ENCODE measurements at regions not wholly inside any gene's neighbourhood (a gene's known extent, or its start where the extent isn't known, plus 50 kb on each side); places are given as distances from the start of the nearest gene placed in this dataset.
"Not testable (repeated sequence)": the region's sequence is repeated elsewhere in the genome, so short reads cannot be mapped to it uniquely, and the experiment has no call there.

DNA sequence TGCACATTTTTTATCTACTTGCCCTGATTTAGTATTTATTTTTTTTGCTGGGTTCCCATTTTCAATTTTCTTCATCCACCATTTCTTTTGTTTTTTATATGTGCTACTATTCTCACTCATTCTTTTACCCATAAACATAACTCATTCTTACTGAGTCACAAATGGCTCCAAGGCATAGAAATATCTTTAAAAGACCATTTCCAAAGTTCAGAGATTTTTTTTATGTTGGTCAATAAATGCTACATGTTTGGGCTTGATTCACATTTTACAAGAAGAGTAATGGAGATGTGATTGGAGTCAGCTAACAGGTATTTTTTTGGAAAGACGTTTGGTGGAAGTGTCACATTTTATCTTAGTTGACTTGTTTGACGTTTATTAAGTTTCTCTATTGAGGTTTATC is 1303.2 kb upstream of the LRRTM3 start:
- no peak overlapping the region for H3K9ac ChIP-seq (ENCODE audit: low read depth, low read length)
- no peaks in the 10 kb centered on the region for H3K9me3 ChIP-seq (ENCODE audit: control insufficient read depth, insufficient read depth, low read length)
- H3K36me3 ChIP-seq (ENCODE audit: insufficient read depth, low read length): no peaks in the 10 kb centered on the region
- H3K4me1 ChIP-seq (ENCODE audit: insufficient read depth, low read length): no peaks in the 10 kb centered on the region

DNA sequence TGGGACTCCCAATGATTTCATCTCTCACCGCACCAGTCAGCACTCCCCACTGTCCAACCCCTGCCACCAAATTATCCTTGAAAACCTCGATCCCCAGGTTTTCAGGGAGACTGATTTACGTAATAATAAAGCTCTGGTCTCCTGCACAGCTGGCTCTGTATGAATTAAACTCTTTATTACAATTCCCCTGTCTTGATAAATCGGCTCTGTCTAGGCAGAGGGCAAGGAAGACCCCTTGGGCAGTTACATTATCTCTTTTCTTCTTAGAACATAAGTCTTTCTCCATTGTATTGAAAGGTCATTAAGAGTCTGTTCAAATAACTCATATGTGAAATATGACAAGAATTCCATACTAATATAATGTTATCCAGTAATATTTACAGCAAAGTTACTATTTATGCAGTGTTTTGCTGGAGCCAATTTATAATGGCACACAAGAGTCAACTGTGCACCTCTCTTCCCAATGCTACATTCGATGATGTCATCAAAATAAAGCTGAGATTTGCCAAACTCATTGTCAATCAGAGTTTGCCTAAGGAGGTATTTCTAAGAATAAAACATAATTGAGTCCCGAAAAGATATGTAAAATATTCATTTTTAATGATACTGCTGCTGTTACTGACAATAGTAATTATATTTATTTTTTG is 1297.2 kb upstream of the LRRTM3 start:
- H3K4me1 ChIP-seq (ENCODE audit: insufficient read depth, low read length): no peaks in the 10 kb centered on the region
- H3K36me3 ChIP-seq (ENCODE audit: insufficient read depth, low read length): no peaks in the 10 kb centered on the region
- no peak overlapping the region for H3K9ac ChIP-seq (ENCODE audit: low read depth, low read length)
- no peaks in the 10 kb centered on the region; the same call in 1 of the 2 replicates for H3K9me3 ChIP-seq (ENCODE audit: control insufficient read depth, insufficient read depth, low read length)

DNA sequence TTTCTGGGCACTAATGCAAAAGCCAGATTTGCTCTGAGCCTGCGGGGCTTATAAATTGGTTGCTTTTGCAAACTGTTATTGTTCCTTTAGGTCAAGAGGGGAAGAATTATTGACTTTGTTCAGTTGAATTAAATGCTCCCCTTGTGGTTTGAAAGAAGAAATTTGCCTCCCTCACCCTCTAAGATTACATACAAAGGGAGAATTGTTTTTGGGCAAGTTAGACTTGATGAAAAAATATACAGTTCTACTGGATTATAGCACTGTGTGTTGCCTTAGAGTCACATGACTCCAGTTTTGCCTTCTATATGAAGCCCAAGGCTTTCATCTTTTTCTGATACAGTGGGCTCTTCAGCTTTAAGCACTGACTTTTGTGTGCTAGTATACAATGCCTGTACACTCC is 1265.8 kb upstream of the LRRTM3 start:
- peaks cover 4% of the 10 kb centered on the region for H3K9me3 ChIP-seq (ENCODE audit: control insufficient read depth, insufficient read depth, low read length)
- no peaks in the 10 kb centered on the region for H3K36me3 ChIP-seq (ENCODE audit: insufficient read depth, low read length)
- H3K4me1 ChIP-seq (ENCODE audit: insufficient read depth, low read length): no peaks in the 10 kb centered on the region
- H3K9ac ChIP-seq (ENCODE audit: low read depth, low read length): no peak overlapping the region

DNA sequence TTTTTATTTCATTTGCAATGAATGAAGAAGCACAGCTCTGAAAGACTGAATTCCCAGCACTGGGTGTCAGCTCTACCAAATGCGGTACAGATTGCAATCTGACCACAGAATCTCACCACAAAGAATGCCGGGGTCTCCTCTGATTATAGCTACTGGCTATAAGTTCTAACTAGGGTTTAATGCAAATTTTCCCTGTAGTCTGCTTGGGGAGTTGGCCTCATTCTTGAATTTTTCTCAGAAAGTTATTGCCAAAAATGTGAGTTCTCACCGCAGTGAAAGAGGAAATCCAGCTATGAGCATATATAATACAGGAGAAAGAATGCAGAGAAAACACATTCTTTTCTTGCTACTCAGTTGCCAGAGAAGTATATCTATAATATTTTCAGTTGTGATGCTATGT is 1255.7 kb upstream of the LRRTM3 start:
- Histone ChIP-seq H3K9ac (ENCODE audit: low read depth, low read length) (no peak overlapping the region), H3K36me3 (ENCODE audit: insufficient read depth, low read length) (no peaks in the 10 kb centered on the region; the same call in 1 of the 2 replicates), H3K4me1 (ENCODE audit: insufficient read depth, low read length) (no peaks in the 10 kb centered on the region), H3K9me3 (ENCODE audit: control insufficient read depth, insufficient read depth, low read length) (peaks cover 4% of the 10 kb centered on the region; the same call in 1 of the 2 replicates)

DNA sequence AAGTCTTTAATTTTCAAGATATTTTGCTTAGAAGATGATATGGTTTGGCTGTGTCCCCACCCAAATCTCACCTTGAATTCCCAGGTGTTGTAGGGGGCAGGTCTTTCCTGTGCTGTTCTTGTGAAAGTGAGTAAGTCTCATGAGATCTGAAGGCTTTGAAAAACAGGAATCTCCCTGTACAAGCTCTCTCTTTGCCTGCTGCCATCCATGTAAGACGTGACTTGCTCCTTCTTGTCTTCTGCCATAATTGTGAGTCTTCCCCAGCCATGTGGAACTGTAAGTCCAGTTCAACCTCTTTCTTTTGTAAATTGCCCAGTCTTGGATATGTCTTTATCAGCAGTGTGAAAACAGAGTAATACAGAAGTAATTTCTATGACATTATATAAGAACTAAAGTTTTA is 1255.2 kb upstream of the LRRTM3 start:
- not testable (repeated sequence) for H3K4me1 ChIP-seq (ENCODE audit: insufficient read depth, low read length); H3K36me3 ChIP-seq (ENCODE audit: insufficient read depth, low read length); H3K9ac ChIP-seq (ENCODE audit: low read depth, low read length)

DNA sequence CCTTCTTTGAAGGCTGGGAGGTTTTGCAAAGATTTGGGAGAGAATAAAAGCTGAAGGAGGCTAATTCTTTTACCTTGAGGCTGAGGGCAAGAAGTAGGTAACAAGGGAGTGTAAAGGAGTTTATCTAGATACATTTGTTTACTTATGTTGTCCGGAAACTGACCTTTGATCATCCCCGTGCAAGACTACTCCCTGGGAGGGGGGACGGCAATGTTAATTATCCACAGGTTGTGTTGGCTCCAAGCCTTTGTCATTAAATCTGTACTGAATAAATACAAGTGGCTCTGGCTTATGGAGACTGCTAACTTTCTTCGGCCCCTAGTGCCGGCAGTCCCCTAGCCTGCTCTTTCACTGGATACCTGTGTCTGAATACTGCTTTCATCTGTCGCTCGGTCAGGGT is 1250.6 kb upstream of the LRRTM3 start:
- Histone ChIP-seq H3K9ac (ENCODE audit: low read depth, low read length) (no peak overlapping the region), H3K4me1 (ENCODE audit: insufficient read depth, low read length) (no peaks in the 10 kb centered on the region), H3K9me3 (ENCODE audit: control insufficient read depth, insufficient read depth, low read length) (no peaks in the 10 kb centered on the region), H3K36me3 (ENCODE audit: insufficient read depth, low read length) (no peaks in the 10 kb centered on the region)

More for the DNA sequence above, 1255.2 kb upstream of the LRRTM3 start:
- H3K9me3 ChIP-seq (ENCODE audit: control insufficient read depth, insufficient read depth, low read length): not testable (repeated sequence)

DNA sequence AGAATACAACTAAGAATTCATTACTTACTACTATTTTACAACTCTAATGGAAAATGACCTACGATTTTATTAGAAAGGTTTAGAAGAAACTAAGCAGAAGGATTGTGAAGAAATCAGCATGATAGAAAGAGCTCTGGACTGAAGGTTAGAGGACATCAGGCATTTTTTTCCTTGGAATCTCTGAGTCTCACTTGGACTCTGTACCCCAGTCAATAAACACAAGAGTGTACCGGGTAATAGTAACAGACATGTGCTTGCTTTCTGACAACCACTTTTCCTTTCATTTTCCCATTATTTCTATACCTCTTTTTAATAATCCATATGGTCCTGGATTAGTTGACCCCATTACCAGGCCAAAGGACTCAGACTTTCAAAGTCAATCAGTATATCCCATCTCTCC is 1240.9 kb upstream of the LRRTM3 start:
- no peaks in the 10 kb centered on the region for H3K36me3 ChIP-seq (ENCODE audit: insufficient read depth, low read length)
- H3K9ac ChIP-seq (ENCODE audit: low read depth, low read length): no peak overlapping the region
- H3K4me1 ChIP-seq (ENCODE audit: insufficient read depth, low read length): no peaks in the 10 kb centered on the region; the same call in 1 of the 2 replicates
- H3K9me3 ChIP-seq (ENCODE audit: control insufficient read depth, insufficient read depth, low read length): no peaks in the 10 kb centered on the region

DNA sequence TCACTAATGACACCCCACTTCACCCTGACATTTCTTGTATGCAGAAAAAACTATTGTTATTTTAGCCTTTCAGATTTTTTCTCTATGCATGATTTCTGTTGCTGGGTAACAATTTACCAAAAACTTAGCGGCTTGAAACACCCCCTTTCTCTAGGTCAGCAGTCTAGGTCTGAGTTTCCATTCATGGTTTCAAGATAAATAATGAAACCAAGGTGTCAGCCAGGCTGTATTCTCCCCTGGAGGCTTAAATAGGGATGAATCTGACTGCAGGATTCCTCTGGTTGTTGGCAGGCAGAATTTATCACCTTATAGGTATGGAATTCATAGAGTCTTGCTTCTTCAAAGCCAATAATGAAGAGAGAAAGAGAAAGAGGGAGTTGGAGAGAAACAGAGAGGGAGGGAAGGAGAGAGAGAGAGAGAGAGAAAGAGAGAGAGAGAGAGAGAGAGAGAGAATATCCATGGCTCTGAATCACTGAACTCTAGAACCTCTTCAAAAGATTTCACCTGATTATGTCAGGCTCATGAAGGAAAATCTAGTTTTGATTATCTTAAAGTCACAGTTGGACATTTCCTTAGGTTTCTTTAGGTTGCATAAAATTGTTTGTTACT is 1224.6 kb upstream of the LRRTM3 start:
- no peaks in the 10 kb centered on the region for H3K4me1 ChIP-seq (ENCODE audit: insufficient read depth, low read length)
- no peaks in the 10 kb centered on the region for H3K9me3 ChIP-seq (ENCODE audit: control insufficient read depth, insufficient read depth, low read length)
- H3K9ac ChIP-seq (ENCODE audit: low read depth, low read length): no peak overlapping the region
- no peaks in the 10 kb centered on the region for H3K36me3 ChIP-seq (ENCODE audit: insufficient read depth, low read length)

DNA sequence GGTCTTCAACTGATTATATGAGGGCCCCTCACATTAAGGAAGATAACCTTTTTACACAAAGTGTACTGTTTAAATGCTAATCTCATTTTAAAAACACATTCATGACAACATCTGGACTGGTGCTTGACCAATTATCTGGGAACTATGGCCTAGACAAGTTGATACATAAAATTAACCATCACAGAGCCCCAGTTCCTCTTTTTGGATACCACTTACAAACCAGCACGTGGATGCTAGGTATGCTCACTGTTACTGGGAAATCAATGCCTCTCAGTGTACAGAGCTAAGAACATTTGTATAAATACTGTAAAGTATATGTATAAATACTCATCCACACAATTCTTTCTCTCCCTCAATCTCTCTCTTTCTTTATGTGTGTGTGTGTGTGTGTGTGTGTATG is 1217.8 kb upstream of the LRRTM3 start:
- Histone ChIP-seq H3K4me1 (ENCODE audit: insufficient read depth, low read length) (no peaks in the 10 kb centered on the region), H3K9me3 (ENCODE audit: control insufficient read depth, insufficient read depth, low read length) (no peaks in the 10 kb centered on the region), H3K36me3 (ENCODE audit: insufficient read depth, low read length) (no peaks in the 10 kb centered on the region), H3K9ac (ENCODE audit: low read depth, low read length) (no peak overlapping the region)

DNA sequence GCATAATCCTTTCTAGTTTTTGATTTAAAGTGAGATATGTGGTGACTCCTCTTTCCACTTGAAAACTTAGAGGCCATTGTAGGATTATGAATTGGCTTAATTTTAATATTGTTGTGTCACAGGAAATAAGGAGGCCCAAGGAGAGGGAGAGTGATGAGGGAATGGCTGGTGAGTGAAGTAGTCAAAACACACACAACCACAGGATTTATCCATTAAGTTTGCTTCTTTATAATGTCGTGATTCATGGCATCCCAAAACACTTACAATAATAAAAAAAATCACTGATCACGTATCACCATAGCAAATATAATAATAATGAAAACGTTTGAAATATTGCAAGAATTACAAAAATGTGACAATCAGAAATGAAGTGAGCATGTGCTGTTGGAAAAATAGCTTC is 1215.5 kb upstream of the LRRTM3 start:
- no peaks in the 10 kb centered on the region for H3K9me3 ChIP-seq (ENCODE audit: control insufficient read depth, insufficient read depth, low read length)
- H3K4me1 ChIP-seq (ENCODE audit: insufficient read depth, low read length): no peaks in the 10 kb centered on the region
- no peaks in the 10 kb centered on the region for H3K36me3 ChIP-seq (ENCODE audit: insufficient read depth, low read length)
- H3K9ac ChIP-seq (ENCODE audit: low read depth, low read length): no peak overlapping the region

DNA sequence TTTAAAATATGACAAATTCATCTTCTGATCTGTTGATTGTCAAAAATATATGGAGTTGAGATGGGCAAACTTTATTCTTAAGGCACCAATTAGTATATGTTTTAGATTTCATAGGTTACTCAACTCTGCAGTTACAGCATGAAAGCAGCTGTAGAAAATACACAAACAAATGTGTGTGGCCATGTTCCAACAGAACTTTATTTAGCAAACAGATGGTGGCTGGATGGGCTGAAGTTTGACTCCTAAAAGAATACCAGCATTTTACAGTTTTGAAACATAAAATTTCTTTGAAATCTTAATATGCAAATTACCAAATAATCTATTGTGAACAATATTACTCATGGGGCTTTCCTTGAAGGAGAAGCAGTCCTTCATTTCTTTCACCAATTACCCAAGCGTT is 1206.0 kb upstream of the LRRTM3 start:
- H3K36me3 ChIP-seq (ENCODE audit: insufficient read depth, low read length): no peaks in the 10 kb centered on the region
- H3K9me3 ChIP-seq (ENCODE audit: control insufficient read depth, insufficient read depth, low read length): no peaks in the 10 kb centered on the region
- no peak overlapping the region for H3K9ac ChIP-seq (ENCODE audit: low read depth, low read length)
- no peaks in the 10 kb centered on the region for H3K4me1 ChIP-seq (ENCODE audit: insufficient read depth, low read length)

DNA sequence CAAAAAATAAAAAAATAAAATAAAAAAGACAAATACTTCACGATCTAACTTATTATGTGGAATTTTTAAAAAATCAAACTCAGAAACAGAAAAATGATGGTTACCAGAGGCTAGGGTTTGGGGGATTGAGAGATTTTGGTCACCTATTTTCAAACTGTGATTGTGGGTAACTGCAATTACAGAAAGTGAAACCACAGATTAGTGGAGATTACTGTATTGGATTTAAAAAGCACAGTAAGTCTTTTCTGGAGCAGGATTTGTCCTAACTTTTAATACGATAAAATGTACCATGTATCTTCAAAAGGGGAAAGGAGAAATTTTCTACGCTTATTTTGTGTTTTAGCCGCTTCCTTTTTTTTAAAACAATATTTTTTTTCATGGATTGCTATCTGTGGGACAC is 1204.9 kb upstream of the LRRTM3 start:
- H3K9ac ChIP-seq (ENCODE audit: low read depth, low read length): no peak overlapping the region
- no peaks in the 10 kb centered on the region for H3K9me3 ChIP-seq (ENCODE audit: control insufficient read depth, insufficient read depth, low read length)
- H3K4me1 ChIP-seq (ENCODE audit: insufficient read depth, low read length): no peaks in the 10 kb centered on the region
- H3K36me3 ChIP-seq (ENCODE audit: insufficient read depth, low read length): no peaks in the 10 kb centered on the region

DNA sequence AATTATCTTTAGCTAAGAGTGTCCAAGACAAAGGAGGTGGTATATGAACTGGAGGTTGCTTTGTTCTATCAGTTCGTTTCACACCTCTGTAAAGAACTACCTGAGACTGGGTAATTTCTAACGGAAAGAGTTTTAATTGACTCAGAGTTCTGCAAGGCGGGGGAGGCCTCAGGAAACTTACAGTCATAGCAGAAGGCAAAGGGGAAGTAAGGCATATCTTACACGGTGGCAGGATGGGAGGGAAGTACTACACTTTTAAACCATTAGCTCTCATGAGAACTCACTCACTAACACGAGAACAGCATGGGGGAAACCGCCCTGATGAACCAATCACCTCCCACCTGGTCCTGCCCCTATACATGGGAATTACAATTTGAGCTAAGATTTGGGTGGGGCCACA is 1202.3 kb upstream of the LRRTM3 start:
- Histone ChIP-seq H3K36me3 (ENCODE audit: insufficient read depth, low read length) (no peaks in the 10 kb centered on the region), H3K9me3 (ENCODE audit: control insufficient read depth, insufficient read depth, low read length) (no peaks in the 10 kb centered on the region), H3K9ac (ENCODE audit: low read depth, low read length) (no peak overlapping the region), H3K4me1 (ENCODE audit: insufficient read depth, low read length) (no peaks in the 10 kb centered on the region)

DNA sequence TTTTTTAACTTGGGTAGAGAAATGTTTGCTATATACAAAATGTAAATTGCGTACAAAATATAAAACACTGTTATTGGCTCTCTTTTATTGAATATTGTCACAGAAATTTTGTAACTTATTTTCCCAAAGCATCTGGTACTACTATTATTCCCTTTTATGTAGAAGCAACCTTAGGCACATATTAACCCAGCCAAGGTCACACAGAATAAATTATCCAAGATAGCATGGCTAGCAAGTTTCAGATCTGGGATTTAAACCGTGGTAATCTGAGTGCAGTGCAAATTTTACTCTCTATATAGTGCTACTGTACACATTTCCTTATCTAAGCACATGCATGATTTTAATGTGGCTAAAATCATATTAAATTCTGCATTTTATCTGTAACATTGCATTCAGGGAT is 1190.5 kb upstream of the LRRTM3 start:
- H3K9ac ChIP-seq (ENCODE audit: low read depth, low read length): no peak overlapping the region
- no peaks in the 10 kb centered on the region for H3K9me3 ChIP-seq (ENCODE audit: control insufficient read depth, insufficient read depth, low read length)
- H3K4me1 ChIP-seq (ENCODE audit: insufficient read depth, low read length): no peaks in the 10 kb centered on the region
- no peaks in the 10 kb centered on the region for H3K36me3 ChIP-seq (ENCODE audit: insufficient read depth, low read length)

DNA sequence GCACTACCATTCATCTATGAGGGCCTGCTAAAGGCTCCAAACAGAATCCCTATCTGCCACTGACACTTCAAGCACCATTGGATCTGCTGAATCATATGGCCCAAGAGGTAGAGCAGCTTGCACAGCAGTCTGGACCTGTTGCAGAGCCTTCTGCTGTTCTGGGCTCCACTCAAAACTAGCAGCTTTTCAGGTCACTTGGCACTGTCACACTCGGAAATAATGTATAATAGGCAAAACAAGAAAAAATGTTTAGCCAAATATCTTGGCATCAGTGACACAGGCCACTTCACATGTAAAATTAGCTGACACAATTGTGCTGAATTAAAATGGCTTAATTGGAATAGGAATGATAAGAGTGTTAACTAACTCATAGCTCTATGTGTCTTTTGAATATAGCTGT is 1182.9 kb upstream of the LRRTM3 start:
- Histone ChIP-seq H3K36me3 (ENCODE audit: insufficient read depth, low read length) (no peaks in the 10 kb centered on the region), H3K9me3 (ENCODE audit: control insufficient read depth, insufficient read depth, low read length) (no peaks in the 10 kb centered on the region), H3K9ac (ENCODE audit: low read depth, low read length) (no peak overlapping the region), H3K4me1 (ENCODE audit: insufficient read depth, low read length) (no peaks in the 10 kb centered on the region)

Measured in ES-I3 (cell line).